Karpas-422 (cell line): ENCODE measurements at regions not wholly inside any gene's neighbourhood (a gene's known extent, or its start where the extent isn't known, plus 50 kb on each side); places are given as distances from the start of the nearest gene placed in this dataset.

Experiments
- DNase-seq: peaks from one replicate; pipeline ENCODE4 v3.0.0-alpha.2; 2015
- H2AFZ ChIP-seq: fragments of 200-600 bp; sonication (generic); 2 replicates; pipeline ENCODE4 v1.6.1; 2014; ENCODE audit warnings: antibody characterized with exemption, low read length, mixed read lengths
- H3K27ac ChIP-seq: fragments of 200-600 bp; sonication (generic); 2 replicates; pipeline ENCODE4 v1.5.1; 2014; ENCODE audit warnings: mild to moderate bottlenecking, low read length, moderate library complexity
- H3K27me3 ChIP-seq: fragments of 200-600 bp; sonication (generic); 2 replicates; pipeline ENCODE4 v1.6.1; 2014; ENCODE audit warnings: low read length, mixed read lengths
- H3K36me3 ChIP-seq: fragments of 200-600 bp; sonication (generic); 2 replicates; pipeline ENCODE4 v1.6.1; 2014; ENCODE audit warnings: low read length, mixed read lengths; ENCODE audit not compliant: insufficient read depth
- H3K4me1 ChIP-seq: fragments of 200-600 bp; sonication (generic); 2 replicates; pipeline ENCODE4 v1.6.1; 2014; ENCODE audit warnings: mild to moderate bottlenecking, low read length, mixed read lengths
- H3K4me2 ChIP-seq: fragments of 200-600 bp; sonication (generic); 2 replicates; pipeline ENCODE4 v1.6.1; 2014; ENCODE audit warnings: low read length, low read depth, mild to moderate bottlenecking; ENCODE audit not compliant: poor library complexity, severe bottlenecking
- H3K4me3 ChIP-seq: fragments of 200-600 bp; sonication (generic); 2 replicates; pipeline ENCODE4 v1.5.1; 2014; ENCODE audit warnings: mild to moderate bottlenecking, antibody characterized with exemption, low read length, mixed read lengths
- H3K79me2 ChIP-seq: fragments of 200-600 bp; sonication (generic); 2 replicates; pipeline ENCODE4 v1.6.1; 2014; ENCODE audit warnings: mild to moderate bottlenecking, low read length, mixed read lengths
- H3K9ac ChIP-seq: fragments of 200-600 bp; sonication (generic); 2 replicates; pipeline ENCODE4 v1.6.0; 2014; ENCODE audit warnings: low read length
- H3K9me2 ChIP-seq: fragments of 200-600 bp; sonication (generic), shearing (Covaris generic); replicated peaks from 2 replicates; pipeline ENCODE4 v1.6.0; 2014; ENCODE audit warnings: mild to moderate bottlenecking, low read length, moderate library complexity; ENCODE audit not compliant: insufficient read depth
- H3K9me3 ChIP-seq: fragments of 300-700, 200-600 bp; sonication (generic); 2 replicates; pipeline ENCODE4 v1.6.1; 2014; ENCODE audit warnings: low read length, mixed read lengths
- H4K20me1 ChIP-seq: fragments of 200-600 bp; sonication (generic); 2 replicates; pipeline ENCODE4 v1.6.1; 2014; ENCODE audit warnings: mild to moderate bottlenecking, antibody characterized with exemption, low read length, low read depth; ENCODE audit not compliant: insufficient read depth

- no peaks in the 10 kb centered on the region for H3K9me3 ChIP-seq
- no peaks in the 10 kb centered on the region for H3K27me3 ChIP-seq
- no peak overlapping the region for H3K4me2 ChIP-seq
- no peaks in the 10 kb centered on the region for H3K4me1 ChIP-seq
- no peak overlapping the region for H3K4me3 ChIP-seq
- no peak overlapping the region for H3K9ac ChIP-seq
- H3K27ac ChIP-seq, result no peak overlapping the region
- no peak overlapping the region for H2AFZ ChIP-seq
- H3K36me3 ChIP-seq, result no peaks in the 10 kb centered on the region
- no peaks in the 10 kb centered on the region for H3K9me2 ChIP-seq
- no peaks in the 10 kb centered on the region for H4K20me1 ChIP-seq
- no peaks in the 10 kb centered on the region for H3K79me2 ChIP-seq
- DNase-seq, result no peak
These were observed 201.1 kb downstream of the PPP1R3A start for GRCh38 chr7:113717739-113718138.

- H3K9me3 ChIP-seq, result no peaks in the 10 kb centered on the region
These were observed 202.6 kb downstream of the PPP1R3A start for GRCh38 chr7:113715981-113716856.

GRCh38 chr7:113715262-113715661 lies 203.5 kb downstream of the PPP1R3A start:
- H3K9me2 ChIP-seq, result no peaks in the 10 kb centered on the region
- no peaks in the 10 kb centered on the region for H3K4me1 ChIP-seq
- H3K4me3 ChIP-seq, result no peak overlapping the region
- no peak overlapping the region for H2AFZ ChIP-seq
- H3K27ac ChIP-seq, result no peak overlapping the region
- no peaks in the 10 kb centered on the region for H3K27me3 ChIP-seq
- H3K9me3 ChIP-seq, result no peaks in the 10 kb centered on the region
- H3K9ac ChIP-seq, result no peak overlapping the region
- no peak for DNase-seq
- no peaks in the 10 kb centered on the region for H3K79me2 ChIP-seq
- no peaks in the 10 kb centered on the region for H3K36me3 ChIP-seq
- H3K4me2 ChIP-seq, result no peak overlapping the region
- H4K20me1 ChIP-seq, result no peaks in the 10 kb centered on the region

More at GRCh38 chr7:113715981-113716856, 202.6 kb downstream of the PPP1R3A start:
- Histone ChIP-seq H3K27ac (no peak overlapping the region), H3K36me3 (no peaks in the 10 kb centered on the region), H2AFZ (no peak overlapping the region), H3K4me1 (no peaks in the 10 kb centered on the region), H3K4me2 (no peak overlapping the region), H3K27me3 (no peaks in the 10 kb centered on the region), H3K9ac (no peak overlapping the region), H3K9me2 (no peaks in the 10 kb centered on the region), H3K79me2 (no peaks in the 10 kb centered on the region), H4K20me1 (no peaks in the 10 kb centered on the region), H3K4me3 (no peak overlapping the region)
- no peak for DNase-seq

GRCh38 chr7:113710310-113711096 lies 208.3 kb downstream of the PPP1R3A start:
- no peaks in the 10 kb centered on the region for H3K4me1 ChIP-seq
- no peaks in the 10 kb centered on the region for H3K36me3 ChIP-seq
- DNase-seq, result peak; percentile 95
- H3K4me2 ChIP-seq, result no peak overlapping the region
- no peak overlapping the region for H3K9ac ChIP-seq
- H3K9me2 ChIP-seq, result no peaks in the 10 kb centered on the region
- H2AFZ ChIP-seq, result no peak overlapping the region
- no peak overlapping the region for H3K27ac ChIP-seq
- no peaks in the 10 kb centered on the region for H4K20me1 ChIP-seq
- H3K4me3 ChIP-seq, result no peak overlapping the region
- no peaks in the 10 kb centered on the region for H3K27me3 ChIP-seq
- no peaks in the 10 kb centered on the region for H3K79me2 ChIP-seq
- H3K9me3 ChIP-seq, result no peaks in the 10 kb centered on the region

- Histone ChIP-seq H3K4me3 (no peak overlapping the region), H3K27ac (no peak overlapping the region), H3K9me3 (no peaks in the 10 kb centered on the region), H3K36me3 (no peaks in the 10 kb centered on the region), H2AFZ (no peak overlapping the region), H3K4me1 (no peaks in the 10 kb centered on the region), H3K9ac (no peak overlapping the region), H3K4me2 (no peak overlapping the region), H4K20me1 (no peaks in the 10 kb centered on the region), H3K27me3 (no peaks in the 10 kb centered on the region), H3K9me2 (no peaks in the 10 kb centered on the region), H3K79me2 (no peaks in the 10 kb centered on the region)
- DNase-seq, result no peak
These were observed 213.4 kb downstream of the PPP1R3A start for GRCh38 chr7:113705439-113705838.

- Histone ChIP-seq H3K4me2 (no peak overlapping the region), H3K9ac (no peak overlapping the region)
- peak; percentile 70 for DNase-seq
These were observed 220.1 kb downstream of the PPP1R3A start for GRCh38 chr7:113698556-113699220.

GRCh38 chr7:113694149-113694548 lies 224.7 kb downstream of the PPP1R3A start:
- H4K20me1 ChIP-seq, result no peaks in the 10 kb centered on the region
- H3K9ac ChIP-seq, result no peak overlapping the region
- H3K79me2 ChIP-seq, result no peaks in the 10 kb centered on the region
- no peaks in the 10 kb centered on the region for H3K4me1 ChIP-seq
- DNase-seq, result no peak
- H3K36me3 ChIP-seq, result no peaks in the 10 kb centered on the region
- no peaks in the 10 kb centered on the region for H3K9me2 ChIP-seq
- no peak overlapping the region for H3K4me3 ChIP-seq
- H3K9me3 ChIP-seq, result no peaks in the 10 kb centered on the region
- no peaks in the 10 kb centered on the region for H3K27me3 ChIP-seq
- H3K27ac ChIP-seq, result no peak overlapping the region
- H2AFZ ChIP-seq, result no peak overlapping the region
- H3K4me2 ChIP-seq, result no peak overlapping the region

More at GRCh38 chr7:113698556-113699220, 220.1 kb downstream of the PPP1R3A start:
- no peaks in the 10 kb centered on the region for H3K9me3 ChIP-seq
- no peak overlapping the region for H2AFZ ChIP-seq
- no peaks in the 10 kb centered on the region for H3K79me2 ChIP-seq
- no peaks in the 10 kb centered on the region for H3K4me1 ChIP-seq
- H3K27ac ChIP-seq, result no peak overlapping the region
- no peaks in the 10 kb centered on the region for H3K27me3 ChIP-seq
- H4K20me1 ChIP-seq, result no peaks in the 10 kb centered on the region
- H3K4me3 ChIP-seq, result no peak overlapping the region
- no peaks in the 10 kb centered on the region for H3K9me2 ChIP-seq
- no peaks in the 10 kb centered on the region for H3K36me3 ChIP-seq

GRCh38 chr7:113684165-113684564 lies 234.6 kb downstream of the PPP1R3A start:
- Histone ChIP-seq H3K27me3 (no peaks in the 10 kb centered on the region), H4K20me1 (no peaks in the 10 kb centered on the region), H3K9me2 (0 out of 2 replicates have a peak, but pooled peaks cover 5% of the 10 kb centered on the region), H2AFZ (no peak overlapping the region), H3K9me3 (no peaks in the 10 kb centered on the region), H3K36me3 (no peaks in the 10 kb centered on the region), H3K9ac (no peak overlapping the region), H3K4me3 (no peak overlapping the region), H3K79me2 (no peaks in the 10 kb centered on the region), H3K4me1 (no peaks in the 10 kb centered on the region), H3K4me2 (no peak overlapping the region), H3K27ac (no peak overlapping the region)
- no peak for DNase-seq
